ENCODE measurements at regions not wholly inside any gene's neighbourhood (a gene's known extent, or its start where the extent isn't known, plus 50 kb on each side); places are given as distances from the start of the nearest gene placed in this dataset.
"Not testable (repeated sequence)": the region's sequence is repeated elsewhere in the genome, so short reads cannot be mapped to it uniquely, and the experiment has no call there.

GRCh38 chr7:17436126-17436525 is 137.7 kb downstream of the AHR start:
- H3K4me1 Mint-ChIP-seq (ENCODE audit: low read depth, unreplicated experiment), result peaks cover 4% of the 10 kb centered on the region
- no peaks in the 10 kb centered on the region for H3K9me3 Mint-ChIP-seq (ENCODE audit: unreplicated experiment)
- H3K36me3 Mint-ChIP-seq (ENCODE audit: unreplicated experiment), result no peaks in the 10 kb centered on the region
- TF ChIP-seq CTCF (IDR thresholded peaks at IDR 0.05; ENCODE audit: partially characterized antibody, unreplicated experiment), result no peak
- H3K27ac Mint-ChIP-seq (ENCODE audit: unreplicated experiment), result no peak overlapping the region
- H3K27me3 Mint-ChIP-seq (ENCODE audit: unreplicated experiment), result no peaks in the 10 kb centered on the region
- no peak overlapping the region for H3K4me3 Mint-ChIP-seq (ENCODE audit: unreplicated experiment)
- DNase-seq, result no peak

GRCh38 chr7:17437586-17437985 is 139.1 kb downstream of the AHR start:
- no peaks in the 10 kb centered on the region for H3K36me3 Mint-ChIP-seq (ENCODE audit: unreplicated experiment)
- H3K27me3 Mint-ChIP-seq (ENCODE audit: unreplicated experiment), result no peaks in the 10 kb centered on the region
- no peak overlapping the region for H3K4me3 Mint-ChIP-seq (ENCODE audit: unreplicated experiment)
- TF ChIP-seq CTCF (IDR thresholded peaks at IDR 0.05; ENCODE audit: partially characterized antibody, unreplicated experiment), result no peak
- H3K4me1 Mint-ChIP-seq (ENCODE audit: low read depth, unreplicated experiment), result peaks cover 4% of the 10 kb centered on the region
- DNase-seq, result no peak
- H3K27ac Mint-ChIP-seq (ENCODE audit: unreplicated experiment), result no peak overlapping the region
- H3K9me3 Mint-ChIP-seq (ENCODE audit: unreplicated experiment), result no peaks in the 10 kb centered on the region

GRCh38 chr7:17440025-17440784 is 141.8 kb downstream of the AHR start:
- not testable (repeated sequence) for H3K4me1 Mint-ChIP-seq (ENCODE audit: low read depth, unreplicated experiment); H3K36me3 Mint-ChIP-seq (ENCODE audit: unreplicated experiment); H3K27me3 Mint-ChIP-seq (ENCODE audit: unreplicated experiment); H3K4me3 Mint-ChIP-seq (ENCODE audit: unreplicated experiment); H3K9me3 Mint-ChIP-seq (ENCODE audit: unreplicated experiment); DNase-seq
- peak overlapping the region; percentile 29 for H3K27ac Mint-ChIP-seq (ENCODE audit: unreplicated experiment)

- H3K36me3 Mint-ChIP-seq (ENCODE audit: unreplicated experiment), result no peaks in the 10 kb centered on the region
- no peak overlapping the region for H3K4me3 Mint-ChIP-seq (ENCODE audit: unreplicated experiment)
- DNase-seq, result no peak
- H3K9me3 Mint-ChIP-seq (ENCODE audit: unreplicated experiment), result no peaks in the 10 kb centered on the region
- no peaks in the 10 kb centered on the region for H3K27me3 Mint-ChIP-seq (ENCODE audit: unreplicated experiment)
- no peak for TF ChIP-seq CTCF (IDR thresholded peaks at IDR 0.05; ENCODE audit: partially characterized antibody, unreplicated experiment)
- H3K4me1 Mint-ChIP-seq (ENCODE audit: low read depth, unreplicated experiment), result peaks cover 4% of the 10 kb centered on the region
- no peak overlapping the region for H3K27ac Mint-ChIP-seq (ENCODE audit: unreplicated experiment)
These were observed 142.4 kb downstream of the AHR start for GRCh38 chr7:17440831-17441230.

- TF ChIP-seq CTCF (IDR thresholded peaks at IDR 0.05; ENCODE audit: partially characterized antibody, unreplicated experiment), result no peak
- H3K4me1 Mint-ChIP-seq (ENCODE audit: low read depth, unreplicated experiment), result no peaks in the 10 kb centered on the region
- H3K36me3 Mint-ChIP-seq (ENCODE audit: unreplicated experiment), result no peaks in the 10 kb centered on the region
- H3K4me3 Mint-ChIP-seq (ENCODE audit: unreplicated experiment), result no peak overlapping the region
- DNase-seq, result no peak
- H3K27me3 Mint-ChIP-seq (ENCODE audit: unreplicated experiment), result no peaks in the 10 kb centered on the region
- H3K9me3 Mint-ChIP-seq (ENCODE audit: unreplicated experiment), result no peaks in the 10 kb centered on the region
- no peak overlapping the region for H3K27ac Mint-ChIP-seq (ENCODE audit: unreplicated experiment)
These were observed 143.1 kb downstream of the AHR start for GRCh38 chr7:17441557-17441956.

Data from glutamatergic neuron (in vitro differentiated cells).